GM20431 (cell line): ENCODE measurements at regions not wholly inside any gene's neighbourhood (a gene's known extent, or its start where the extent isn't known, plus 50 kb on each side); places are given as distances from the start of the nearest gene placed in this dataset.

Experiments
- in situ Hi-C: fragments of 300-500 bp; cut with MseI, MboI; formaldehyde crosslinking; loops from one replicate; pipeline ENCODE4 v1.15.0; 2020; ENCODE audit warnings: low sequenced_read_pairs; ENCODE audit not compliant: unreplicated experiment

GRCh38 chr5:157924490-157924889 lies 65.5 kb upstream of the CLINT1 start:
- in situ Hi-C loops = no loop called here

DNA sequence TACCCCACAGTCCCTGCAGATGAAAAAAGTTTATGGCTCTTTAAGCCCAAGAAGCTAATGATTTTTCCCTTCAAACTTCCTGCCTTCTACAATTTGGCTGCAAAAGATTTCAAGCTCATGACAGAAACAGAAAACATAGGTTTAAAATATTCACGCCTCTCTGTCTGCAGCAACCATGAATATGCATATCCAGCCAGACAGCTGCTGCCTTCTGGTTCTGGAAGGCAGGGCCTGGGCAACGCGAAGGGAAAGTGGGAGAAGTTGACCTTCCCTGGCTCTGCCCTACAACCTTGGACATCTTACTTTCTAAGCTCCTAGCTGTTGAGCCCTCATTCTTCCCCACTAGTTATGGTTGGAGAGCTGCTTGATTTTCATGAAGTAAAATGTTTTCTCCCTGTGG lies 64.8 kb upstream of the CLINT1 start:
- in situ Hi-C loops = no loop called here

- in situ Hi-C loops = no loop called here
Measured at GRCh38 chr5:157922026-157922425, 63.1 kb upstream of the CLINT1 start.

- in situ Hi-C loops = no loop called here
Measured at GRCh38 chr5:157920828-157921170, 61.9 kb upstream of the CLINT1 start.

GRCh38 chr5:157918811-157919742 lies 60.1 kb upstream of the CLINT1 start:
- in situ Hi-C loops = no loop called here

DNA sequence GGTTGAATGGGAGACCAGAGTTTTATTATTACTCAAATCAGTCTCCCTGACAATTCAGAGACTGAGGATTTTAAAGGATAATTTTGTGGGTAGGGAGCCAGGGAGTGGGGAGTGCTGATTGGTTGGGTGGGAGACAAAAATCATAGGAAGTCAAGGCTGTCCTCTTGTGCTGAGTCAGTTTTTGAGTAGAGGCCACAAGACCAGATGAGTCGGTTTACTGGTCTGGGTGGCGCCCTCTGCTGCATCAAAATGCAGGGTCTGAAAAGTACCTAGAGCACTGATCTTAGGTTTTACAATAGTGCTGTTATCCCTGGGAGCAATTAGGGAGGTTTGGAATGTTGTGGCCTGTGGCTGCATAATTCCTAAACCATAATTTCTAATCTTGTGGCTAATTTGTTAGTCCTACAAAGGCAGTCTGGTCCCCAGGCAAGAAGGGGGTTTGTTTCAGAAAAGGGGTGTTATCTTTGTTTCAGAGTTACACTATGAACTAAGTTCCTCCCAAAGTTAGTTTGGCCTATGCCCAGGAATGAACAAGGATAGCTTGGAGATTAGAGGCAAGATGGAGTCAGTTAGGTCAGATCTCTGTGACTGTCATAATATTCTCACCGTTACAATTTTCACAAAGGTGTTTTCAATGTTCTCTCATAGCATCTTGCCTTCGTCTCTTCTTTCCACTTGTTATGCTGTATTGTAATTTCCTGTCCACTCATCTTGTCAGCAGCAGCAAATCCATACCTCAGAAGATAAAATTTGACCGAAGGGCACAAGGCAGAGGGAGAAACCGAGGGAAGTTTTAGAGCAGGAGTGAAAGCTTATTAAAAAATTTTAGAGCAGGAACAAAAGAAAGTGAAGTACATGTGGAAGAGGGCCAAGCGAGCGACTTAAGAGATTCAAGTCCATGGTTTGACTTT lies 59.2 kb upstream of the CLINT1 start:
- in situ Hi-C loops = no loop called here

GRCh38 chr5:157917491-157917890 lies 58.5 kb upstream of the CLINT1 start:
- in situ Hi-C loops = no loop called here

GRCh38 chr5:157915638-157916037 lies 56.7 kb upstream of the CLINT1 start:
- in situ Hi-C loops = no loop called here

- in situ Hi-C loops = no loop called here
Measured at GRCh38 chr5:157914151-157914788, 55.3 kb upstream of the CLINT1 start.

GRCh38 chr5:157913575-157913974 lies 54.6 kb upstream of the CLINT1 start:
- in situ Hi-C loops = no loop called here

- in situ Hi-C loops = no loop called here
Measured at GRCh38 chr5:157912621-157913325, 53.8 kb upstream of the CLINT1 start.

DNA sequence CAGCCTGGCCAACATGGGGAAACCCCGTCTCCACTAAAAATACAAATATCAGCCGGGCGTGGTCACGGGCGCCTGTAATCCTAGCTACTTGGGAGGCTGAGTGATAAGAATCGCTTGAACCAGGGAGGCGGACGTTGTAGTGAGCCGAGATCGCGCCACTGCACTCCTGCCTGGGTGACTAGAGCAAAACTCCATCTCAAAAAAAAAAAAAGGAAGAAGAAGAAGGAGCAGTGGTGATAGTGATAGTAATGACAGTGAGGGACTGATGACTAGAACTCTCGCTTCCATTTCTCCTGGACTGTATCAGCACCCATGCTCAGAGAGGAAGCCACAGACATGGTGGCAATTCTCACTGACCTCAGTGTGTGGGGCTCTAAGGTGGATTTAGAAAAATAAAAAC lies 52.6 kb upstream of the CLINT1 start:
- in situ Hi-C loops = no loop called here
